NCI-H2196 treated with DMSO at 0.1 percent for 48 hours (cell line): ENCODE measurements at regions not wholly inside any gene's neighbourhood (a gene's known extent, or its start where the extent isn't known, plus 50 kb on each side); places are given as distances from the start of the nearest gene placed in this dataset.
"Not testable (repeated sequence)": the region's sequence is repeated elsewhere in the genome, so short reads cannot be mapped to it uniquely, and the experiment has no call there.

Experiments
- DNase-seq: peaks from one replicate; lab custom pipeline; 2025; ENCODE audit not compliant: unreplicated experiment; lab: John Stamatoyannopoulos, UW

DNA sequence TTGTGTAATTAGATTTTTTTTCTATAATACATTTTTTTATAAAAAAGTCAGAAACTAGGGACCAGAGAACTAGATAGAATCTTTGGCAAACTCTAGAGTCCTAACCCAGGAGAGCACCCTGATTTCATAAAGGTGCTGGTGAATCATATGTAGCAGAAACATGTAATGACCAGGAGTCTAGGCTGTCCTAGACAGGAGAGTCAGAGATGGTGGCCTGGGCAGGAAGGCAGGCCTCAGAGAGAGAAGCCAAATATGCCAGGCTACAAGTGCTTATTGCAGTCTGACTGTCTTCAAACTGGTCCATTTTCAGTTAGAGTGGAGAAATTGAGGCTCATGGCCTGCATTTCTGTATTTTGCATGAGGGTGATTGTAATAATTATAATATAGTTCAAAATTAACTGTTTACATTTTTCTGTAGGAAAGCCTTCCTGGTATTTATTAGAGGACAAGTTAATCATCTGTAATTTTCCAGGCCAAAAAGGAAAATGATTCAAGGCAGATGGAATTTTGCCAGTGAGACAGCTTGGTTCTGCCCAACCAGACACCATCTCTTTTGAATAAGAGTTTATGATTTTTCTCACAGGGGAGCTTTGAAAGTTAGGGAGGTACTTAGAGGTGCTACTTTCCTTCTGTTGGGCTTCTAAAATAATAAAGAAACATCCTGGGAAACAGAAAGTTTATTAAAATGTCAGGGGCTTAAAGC lies 129.8 kb downstream of the S1PR1 start:
- no peak for DNase-seq

DNA sequence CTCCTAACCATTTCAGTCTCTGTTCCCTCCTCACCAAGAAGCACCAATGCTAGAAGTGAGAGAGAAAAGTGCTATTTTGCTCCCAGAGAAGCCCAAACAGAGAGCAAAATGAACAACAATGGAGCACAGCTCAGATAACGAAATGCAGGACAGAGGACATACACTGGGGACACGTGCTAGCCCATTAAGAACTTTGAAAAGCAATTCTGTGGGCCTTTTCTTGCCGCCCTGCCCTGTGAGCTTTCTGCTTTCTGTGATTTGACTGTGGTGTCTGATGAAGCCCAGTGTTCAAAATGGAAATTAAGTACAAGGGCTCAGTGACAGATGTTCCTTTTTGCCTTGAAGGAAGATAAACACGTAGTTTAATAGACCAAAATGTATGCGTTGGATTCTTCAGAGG lies 130.8 kb downstream of the S1PR1 start:
- DNase-seq, result no peak

DNA sequence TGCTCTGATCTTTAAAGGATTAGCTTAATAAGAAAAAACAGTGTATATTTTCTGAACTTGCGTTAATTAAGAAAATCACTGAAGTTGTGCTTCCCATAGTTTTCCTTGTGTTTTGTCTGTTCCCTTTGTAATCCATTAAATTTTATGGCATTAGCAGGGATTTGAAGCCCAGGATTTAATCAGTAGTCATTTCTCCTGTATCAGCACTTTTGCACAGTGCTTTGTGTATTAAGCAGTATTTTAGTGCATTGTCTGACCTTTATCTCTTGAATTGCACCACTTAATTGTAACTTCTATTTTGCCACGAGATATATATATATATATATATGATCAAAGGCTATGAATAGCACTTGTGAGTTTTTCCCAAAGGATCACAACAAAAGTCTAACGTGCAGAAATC lies 133.7 kb downstream of the S1PR1 start:
- no peak for DNase-seq

DNA sequence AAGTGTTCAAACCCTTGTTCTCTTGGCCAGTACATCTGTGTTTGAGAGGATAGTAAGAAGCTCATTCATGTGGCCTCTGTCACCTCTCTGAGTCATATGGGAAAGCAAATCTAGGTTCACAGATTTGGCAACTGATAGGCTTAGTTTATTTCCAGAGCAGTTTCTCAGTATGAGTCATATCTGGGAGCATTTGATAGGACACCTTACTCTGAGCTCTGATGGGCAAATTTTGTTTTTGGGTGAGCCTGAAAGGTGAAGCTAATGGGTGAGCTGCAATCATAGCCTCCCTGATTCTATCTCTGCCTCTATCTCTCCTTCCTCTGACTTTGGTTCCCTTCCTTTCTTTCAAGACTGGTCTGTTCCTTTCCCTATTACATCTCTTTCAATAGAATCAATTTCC lies 134.4 kb downstream of the S1PR1 start:
- DNase-seq, result no peak

DNA sequence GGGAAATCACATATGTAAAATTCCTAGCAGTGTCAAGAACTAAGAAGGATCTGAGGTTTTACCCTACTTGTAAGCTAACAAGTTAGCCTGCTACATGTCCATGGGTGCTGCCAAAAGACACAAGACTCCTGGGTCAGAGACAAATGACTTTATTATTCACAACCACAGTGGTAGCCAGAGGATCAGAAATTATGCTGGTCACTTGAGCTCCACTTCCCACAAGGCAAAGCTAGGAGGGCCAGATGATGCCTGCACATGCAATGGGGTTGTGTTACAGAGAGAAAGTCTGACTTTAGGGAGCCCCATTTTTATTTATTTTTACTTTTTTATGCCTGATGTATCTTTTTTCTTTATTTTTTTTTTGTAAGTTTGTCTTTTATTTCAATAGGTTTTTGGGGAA lies 136.8 kb downstream of the S1PR1 start:
- no peak for DNase-seq

DNA sequence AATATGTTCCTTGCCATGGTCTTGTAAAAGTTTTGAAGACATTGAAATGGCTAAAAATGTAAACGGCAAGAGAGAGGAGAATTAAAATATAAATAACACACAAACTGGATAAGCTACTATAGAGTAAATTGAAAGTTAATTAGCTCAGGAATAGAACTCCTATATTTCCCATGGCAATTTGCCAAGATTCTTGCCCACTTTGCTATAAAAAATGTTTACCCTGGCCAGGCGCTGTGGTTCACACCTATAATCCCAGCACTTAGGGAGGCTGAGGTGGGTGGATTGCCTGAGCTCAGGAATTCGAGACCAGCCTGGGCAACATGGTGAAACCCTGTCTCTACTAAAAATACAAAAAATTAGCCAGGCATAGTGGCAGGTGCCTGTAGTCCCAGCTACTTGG lies 138.6 kb downstream of the S1PR1 start:
- DNase-seq, result not testable (repeated sequence)

DNA sequence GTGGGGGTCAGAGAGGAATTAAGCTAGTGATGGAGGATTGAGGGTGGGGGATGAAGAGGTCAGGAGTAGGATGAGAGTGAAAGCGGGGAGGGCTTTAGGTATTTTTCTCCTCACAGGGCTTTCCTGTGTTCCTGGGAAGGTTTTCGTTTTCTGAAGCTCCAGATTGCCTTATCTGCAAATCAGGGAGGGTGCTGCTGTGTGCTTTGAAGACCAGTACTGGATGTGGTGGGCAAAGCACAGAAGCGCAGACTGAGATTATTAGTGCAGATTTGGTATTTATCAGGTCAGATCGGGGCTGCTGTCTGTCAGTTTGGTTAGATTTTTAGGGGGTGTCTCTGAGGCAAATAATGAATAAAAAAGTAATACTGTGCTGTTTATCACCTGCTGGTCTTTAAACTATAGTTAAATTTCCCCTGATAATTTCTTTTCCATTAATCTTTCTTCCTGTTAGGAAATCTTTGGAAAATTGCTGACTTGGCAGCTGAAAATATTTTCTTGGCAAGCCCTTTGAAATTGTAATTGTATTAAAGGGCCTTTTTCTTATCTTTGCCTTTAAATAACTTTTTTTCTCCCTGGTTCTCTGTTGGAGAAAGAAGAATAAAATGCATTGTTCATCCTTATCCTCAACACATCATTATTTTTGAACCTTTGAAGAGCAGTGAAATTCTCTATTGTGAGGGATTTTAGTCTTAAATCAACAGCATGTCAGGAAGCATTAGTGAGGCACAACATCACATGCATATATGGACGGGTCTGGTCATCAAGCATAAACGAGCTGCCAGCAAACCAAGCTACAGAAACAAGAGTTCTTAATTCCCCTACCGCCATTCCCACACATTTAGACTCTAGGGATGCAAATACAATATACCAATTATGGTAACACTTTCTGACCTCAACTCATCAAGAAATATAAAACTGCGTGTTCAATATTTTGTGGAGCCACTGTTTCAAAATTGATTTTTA lies 139.6 kb downstream of the S1PR1 start:
- DNase-seq, result no peak

DNA sequence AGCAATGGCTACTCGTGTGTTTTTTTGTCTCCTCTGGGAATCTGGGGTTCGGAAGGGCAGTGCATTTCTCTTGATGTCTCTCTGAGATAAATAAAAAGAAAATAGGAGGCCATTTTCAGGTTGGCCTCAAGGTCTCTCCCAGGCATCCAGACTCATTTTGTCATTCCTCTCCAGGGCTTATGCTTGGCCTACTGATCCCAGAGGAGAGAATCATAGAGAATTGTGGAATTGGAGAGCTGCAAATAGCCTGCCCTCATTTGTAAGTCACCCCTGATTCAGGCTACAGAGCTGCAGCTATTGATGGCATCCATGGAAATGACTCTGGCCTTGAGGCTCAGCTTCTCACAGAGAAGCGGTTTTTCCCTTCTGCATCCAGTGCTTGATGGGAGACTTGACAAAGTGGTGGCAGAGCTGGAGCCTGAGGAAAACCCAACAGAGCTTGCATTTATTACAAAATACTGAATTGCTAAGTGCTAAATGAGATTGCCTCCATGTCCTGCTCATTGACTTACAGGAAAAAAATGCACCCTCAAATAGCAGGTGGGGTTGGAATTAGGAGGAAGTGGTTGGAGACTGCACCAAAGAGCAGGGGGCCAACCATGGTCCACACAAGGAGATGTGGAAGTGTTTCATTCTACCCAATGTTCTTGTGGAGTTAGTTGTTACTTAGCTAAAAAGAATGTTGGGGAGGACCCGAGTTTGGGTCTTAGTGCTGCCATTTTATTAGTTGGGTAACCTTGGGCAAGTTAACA lies 140.4 kb downstream of the S1PR1 start:
- DNase-seq, result no peak

DNA sequence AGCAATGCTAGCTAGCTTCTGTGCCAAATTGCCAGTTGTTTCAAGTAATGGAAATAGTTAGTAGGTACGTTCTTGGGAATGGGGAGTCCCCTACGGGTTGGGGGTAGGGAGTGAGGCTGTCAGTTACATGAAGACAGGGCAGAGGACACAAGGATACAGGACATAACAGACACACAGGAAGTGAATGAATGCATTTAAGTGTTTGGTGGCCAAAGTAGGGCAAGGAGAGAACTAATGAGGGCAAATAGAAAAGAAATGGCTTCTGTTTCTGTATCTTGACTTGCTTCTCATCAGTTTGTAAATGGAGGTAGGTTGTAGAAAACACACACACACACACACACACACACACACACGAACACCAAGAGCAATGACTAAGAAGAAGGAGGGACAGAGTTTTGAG lies 142.2 kb downstream of the S1PR1 start:
- DNase-seq, result no peak

DNA sequence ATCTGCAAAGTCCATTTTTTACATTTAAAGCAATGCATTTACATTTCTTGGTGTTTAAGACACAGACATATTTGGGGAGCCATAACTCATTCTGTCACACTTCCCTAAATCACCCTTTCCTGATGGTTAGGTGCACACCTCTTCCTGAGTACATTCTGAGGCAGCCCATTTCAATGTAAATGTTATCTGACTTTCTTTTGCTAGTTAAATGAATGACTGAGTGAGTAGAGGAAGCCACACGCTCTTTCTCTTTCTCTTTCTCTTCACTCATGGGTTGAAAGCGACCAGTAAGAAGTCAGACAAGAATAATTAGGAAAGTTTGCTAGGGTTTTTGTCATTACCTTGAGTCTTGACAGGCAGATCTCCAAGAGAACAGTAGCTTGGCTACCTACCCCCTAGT lies 143.1 kb downstream of the S1PR1 start:
- DNase-seq, result no peak

DNA sequence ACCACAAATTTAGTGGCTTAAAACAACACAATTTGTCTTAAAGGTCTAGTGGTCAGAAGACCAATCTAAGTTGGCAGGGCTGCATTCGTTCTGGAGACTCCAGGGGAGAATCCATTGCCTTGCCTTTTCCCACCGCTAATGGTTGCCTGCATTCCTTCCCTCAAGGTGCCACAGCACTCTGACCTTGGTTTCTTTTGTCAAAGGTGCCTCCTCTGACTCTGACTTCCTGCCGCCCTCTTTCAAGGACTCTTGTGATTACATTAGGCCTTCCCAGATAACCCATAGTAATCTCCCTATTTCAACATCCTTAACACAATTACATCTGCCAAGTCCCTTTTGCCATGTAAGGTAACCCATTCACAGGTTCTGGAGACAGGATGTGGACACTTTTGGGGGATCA lies 145.3 kb downstream of the S1PR1 start:
- no peak for DNase-seq

DNA sequence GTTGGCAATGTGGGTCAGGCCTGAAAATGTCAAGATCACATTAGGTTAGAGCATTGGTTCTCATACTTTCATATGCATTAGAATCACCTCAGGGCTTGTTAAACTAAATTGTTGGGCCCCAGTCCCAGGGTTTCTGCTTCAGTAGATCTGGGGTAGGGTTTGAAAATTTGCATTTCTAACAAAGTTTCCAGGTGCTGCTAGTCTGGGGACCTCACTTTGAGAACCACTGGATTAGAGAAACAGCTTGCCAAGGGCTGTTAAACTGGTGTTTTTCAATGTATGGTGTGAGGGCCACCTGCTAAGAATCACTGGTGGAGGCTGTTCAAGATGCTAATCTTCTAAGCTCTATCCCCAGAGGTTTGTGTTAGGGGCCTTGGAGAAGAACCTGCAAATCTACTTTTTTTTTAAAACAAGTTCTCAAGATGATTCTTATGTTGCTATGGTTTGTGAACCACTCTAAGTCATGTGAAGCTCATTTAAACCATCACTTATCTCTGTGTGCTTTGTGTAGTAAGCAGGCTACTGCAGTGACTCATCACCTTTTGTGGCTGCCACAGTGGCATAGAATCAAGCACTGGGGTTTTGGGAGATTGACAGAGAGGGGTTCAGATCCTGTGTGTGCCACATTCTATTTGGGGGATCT lies 152.2 kb downstream of the S1PR1 start:
- DNase-seq, result no peak

DNA sequence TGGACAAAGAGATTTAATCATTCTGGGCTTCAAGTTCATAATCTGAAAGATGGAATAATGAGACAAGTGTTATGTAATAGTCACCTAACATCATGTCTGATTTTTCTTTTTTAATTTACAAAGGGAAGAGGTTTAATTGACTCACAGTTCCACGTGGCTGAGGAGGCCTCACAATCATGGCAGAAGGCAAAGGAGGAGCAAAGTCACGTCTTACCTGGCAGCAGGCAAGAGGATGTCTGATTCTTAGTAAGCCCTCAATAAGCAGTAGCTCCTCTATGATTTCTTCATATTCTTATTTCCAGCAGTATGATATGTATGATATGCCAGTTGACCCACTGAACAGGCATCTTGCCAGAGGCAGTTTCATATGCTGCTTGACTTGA lies 152.7 kb downstream of the S1PR1 start:
- DNase-seq, result no peak

DNA sequence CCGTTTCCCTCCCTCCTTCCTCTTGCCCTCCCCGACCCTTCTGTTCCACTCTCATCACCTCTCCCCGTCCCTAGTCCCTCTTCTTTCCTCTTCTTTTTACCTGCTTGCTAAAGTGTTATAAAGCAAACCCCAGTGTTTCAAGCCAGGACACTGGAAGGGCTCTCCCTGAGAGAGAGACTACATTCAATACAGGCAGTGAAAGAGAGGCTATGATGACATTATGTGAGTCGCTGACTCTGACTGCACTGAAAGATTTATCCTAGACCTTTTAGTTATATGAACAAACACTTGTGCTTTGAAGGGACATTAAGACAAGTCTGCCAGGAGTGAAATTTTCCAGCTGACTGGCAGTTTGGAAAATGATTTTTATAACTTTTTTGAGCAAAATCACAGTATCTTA lies 155.7 kb downstream of the S1PR1 start:
- no peak for DNase-seq

DNA sequence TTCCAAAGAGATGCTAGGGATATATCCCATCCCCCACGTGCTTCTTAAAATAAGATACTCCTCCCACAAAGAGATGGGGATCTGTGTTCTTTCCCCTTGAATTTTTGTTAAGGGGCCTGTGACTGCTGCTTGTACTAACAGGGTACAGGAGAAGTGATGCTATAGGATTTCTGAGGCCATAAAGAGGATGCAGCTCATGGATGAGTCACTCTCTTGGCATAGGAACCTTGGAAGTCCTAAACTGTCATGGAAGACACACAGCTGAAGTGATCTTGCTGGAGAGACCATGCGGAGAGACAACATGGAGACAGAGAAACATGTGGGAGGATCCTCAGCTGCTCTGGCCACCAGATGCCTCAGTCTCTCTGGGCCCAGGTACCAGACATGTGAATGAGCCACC lies 157.2 kb downstream of the S1PR1 start:
- no peak for DNase-seq

DNA sequence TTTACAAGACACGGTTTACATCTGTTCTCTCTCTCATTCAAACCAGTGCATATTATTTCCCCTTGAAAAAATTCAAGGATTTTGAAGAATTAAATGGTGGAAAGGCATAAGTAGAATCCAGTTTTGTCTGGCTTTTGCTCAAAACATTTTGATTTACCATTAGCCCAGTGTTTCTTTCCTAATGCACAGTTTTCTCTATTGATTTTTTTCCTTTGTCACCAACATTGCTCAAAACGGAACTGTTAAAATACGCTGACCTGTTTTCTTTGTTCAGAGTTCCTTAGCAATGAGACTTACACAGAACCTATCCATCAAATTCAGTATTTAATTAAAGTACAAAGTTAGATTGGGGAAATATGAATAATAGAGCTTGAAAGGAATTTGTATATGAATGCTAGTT lies 162.4 kb downstream of the S1PR1 start:
- no peak for DNase-seq

DNA sequence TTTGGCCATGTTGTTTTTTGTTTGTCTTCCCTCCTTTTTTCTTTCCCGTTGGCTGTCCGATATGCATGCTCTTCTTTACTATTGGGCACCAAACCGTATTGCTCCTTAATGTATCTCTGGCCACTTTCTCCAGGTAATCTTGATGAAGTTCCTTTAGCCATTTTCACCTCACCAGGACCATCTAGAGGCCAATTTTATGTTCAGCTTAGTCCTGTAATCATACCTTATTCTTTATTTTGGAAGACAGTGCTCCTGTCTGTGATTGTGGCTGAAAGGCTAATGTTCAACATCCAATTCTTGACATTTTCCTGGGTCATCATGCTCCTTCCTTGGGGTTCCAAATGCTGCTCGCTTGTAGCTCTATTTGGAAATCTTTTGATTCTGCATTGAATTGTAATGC lies 169.5 kb downstream of the S1PR1 start:
- no peak for DNase-seq

DNA sequence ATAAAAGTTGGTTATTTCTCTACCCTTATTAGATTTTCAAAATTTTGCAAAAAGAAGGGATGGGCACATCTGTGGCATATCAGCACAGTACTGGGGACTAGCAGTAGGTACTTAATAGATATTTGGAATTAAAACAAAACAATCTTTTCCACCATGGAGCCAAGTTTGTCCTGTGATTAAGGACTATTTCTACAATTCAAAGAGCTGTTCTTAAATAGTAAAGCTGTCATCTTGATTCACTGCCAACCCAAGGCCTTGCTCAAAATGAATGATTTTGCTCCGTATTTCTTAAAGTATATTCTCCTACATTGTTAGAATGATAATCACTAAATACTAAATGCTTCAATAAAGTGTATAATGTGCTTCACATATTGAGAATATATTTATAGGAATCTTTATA lies 169.9 kb downstream of the S1PR1 start:
- DNase-seq, result no peak

DNA sequence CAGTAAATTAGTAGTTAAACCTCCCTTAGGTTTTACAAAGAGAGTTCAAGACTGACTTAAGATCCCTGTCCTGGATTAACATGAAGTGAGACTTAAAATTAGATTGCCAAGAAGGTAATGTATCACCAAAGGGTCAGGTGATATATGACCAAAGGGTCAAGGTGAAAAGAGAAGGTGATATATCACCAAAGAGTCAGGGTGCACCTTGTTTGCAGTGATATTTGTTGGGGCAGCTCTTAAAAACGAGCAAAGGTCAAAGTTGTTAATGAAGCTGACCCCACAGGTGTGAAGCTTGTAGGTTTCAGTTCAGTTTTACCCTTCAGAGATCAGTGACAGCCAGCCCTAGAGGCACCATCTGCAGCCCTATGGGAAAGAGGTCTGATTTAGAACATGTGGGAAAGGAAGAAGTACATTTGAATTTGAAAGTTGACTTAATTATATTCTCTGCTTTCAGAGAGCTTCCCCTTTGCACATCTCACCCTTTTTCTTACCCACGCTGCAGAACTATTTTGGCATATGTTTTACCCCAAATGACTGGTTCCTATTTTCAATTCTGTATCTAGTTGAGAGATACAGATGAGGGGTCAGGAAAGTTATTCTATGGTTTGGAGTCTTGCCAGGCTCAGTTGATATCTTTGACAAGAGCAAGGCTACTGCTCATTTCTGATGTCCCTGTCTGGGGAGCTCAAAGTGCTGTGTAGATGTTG lies 170.8 kb downstream of the S1PR1 start:
- DNase-seq, result no peak

DNA sequence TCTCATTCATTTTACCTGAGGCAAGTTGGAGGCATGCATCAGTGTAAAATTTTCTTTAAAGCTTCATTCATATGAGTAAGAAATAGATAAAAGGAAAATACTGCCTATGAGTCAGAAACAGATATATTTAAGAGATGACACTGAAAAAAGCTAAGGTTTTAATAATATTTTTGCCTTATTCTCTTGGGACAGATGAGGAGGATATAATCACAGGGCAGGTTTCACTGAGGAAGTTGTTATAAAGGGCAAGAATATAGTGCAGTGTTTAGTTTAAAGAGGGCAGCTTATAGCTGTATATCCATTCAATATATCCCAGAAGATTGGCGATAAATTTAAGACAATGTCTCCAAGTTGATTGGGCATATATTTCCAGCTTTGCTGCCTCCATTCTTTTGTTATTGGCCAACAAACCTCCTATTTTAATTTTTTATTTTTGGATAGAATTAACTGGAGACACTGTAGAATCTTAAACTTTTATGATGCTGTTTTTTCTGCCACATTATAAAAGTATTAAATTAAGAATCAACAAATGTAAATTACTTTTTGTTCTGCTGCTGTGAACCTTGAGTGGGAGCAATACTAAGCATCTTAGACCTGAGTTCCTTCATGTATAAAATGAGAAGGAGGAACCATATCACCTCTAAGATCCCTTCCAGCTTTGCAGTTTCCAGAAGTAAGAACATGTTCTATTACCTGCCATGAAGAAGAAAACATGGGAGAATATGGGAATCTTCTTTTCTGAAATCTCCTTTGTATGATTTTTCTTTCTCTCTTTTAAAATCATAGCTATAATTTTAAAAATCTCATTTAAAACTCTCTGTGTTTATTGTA lies 171.6 kb downstream of the S1PR1 start:
- no peak for DNase-seq
